SK-N-SH treated with all-trans-retinoic acid at 6 μM for 48 hours (cell line): ENCODE measurements at regions not wholly inside any gene's neighbourhood (a gene's known extent, or its start where the extent isn't known, plus 50 kb on each side); places are given as distances from the start of the nearest gene placed in this dataset.

Experiments used
- ATAC-seq: fragments of 200-7000 bp; cut with Tn5 transposase; 3 replicates; pipeline ENCODE4 v1.9.1; 2020; ENCODE audit warnings: mild to moderate bottlenecking, moderate library complexity
- ARNTL ChIP-seq: fragments of 450-650 bp; formaldehyde crosslinking; IDR thresholded peaks from 2 replicates; pipeline ENCODE4 v1.5.0; 2020; ENCODE audit warnings: low read depth, mild to moderate bottlenecking, moderate library complexity, borderline replicate concordance
- CSDC2 ChIP-seq: fragments of 250-450 bp; sonication (Bioruptor Pico); IDR thresholded peaks from 2 replicates; pipeline ENCODE4 v1.5.0; 2020; ENCODE audit warnings: mild to moderate bottlenecking, moderate library complexity
- CSRNP3 ChIP-seq: fragments of 250-450 bp; sonication (Bioruptor Pico); IDR thresholded peaks from 2 replicates; pipeline ENCODE4 v1.5.1; 2021; ENCODE audit warnings: mild to moderate bottlenecking, moderate library complexity
- ESRRG ChIP-seq: fragments of 250-450 bp; sonication (Bioruptor Pico); IDR thresholded peaks from 2 replicates; pipeline ENCODE4 v1.6.1; 2021; ENCODE audit warnings: mild to moderate bottlenecking
- GLIS3 ChIP-seq: fragments of 250-450 bp; sonication (Bioruptor Pico); IDR thresholded peaks from 2 replicates; pipeline ENCODE4 v1.5.0; 2020; ENCODE audit warnings: mild to moderate bottlenecking, moderate library complexity
- ISL1 ChIP-seq: fragments of 250-450 bp; sonication (Bioruptor Pico); IDR thresholded peaks from 2 replicates; pipeline ENCODE4 v2.1.2; 2022; ENCODE audit warnings: mild to moderate bottlenecking, moderate library complexity
- OSR1 ChIP-seq: fragments of 250-450 bp; sonication (Bioruptor Pico); IDR thresholded peaks from 2 replicates; pipeline ENCODE4 v1.8.0; 2022; ENCODE audit warnings: moderate library complexity, mild to moderate bottlenecking, inconsistent platforms
- PATZ1 ChIP-seq: fragments of 250-450 bp; sonication (Bioruptor Pico); IDR thresholded peaks from 2 replicates; pipeline ENCODE4 v1.8.0; 2020; ENCODE audit warnings: mild to moderate bottlenecking, moderate library complexity, borderline replicate concordance
- POU6F1 ChIP-seq: fragments of 250-450 bp; sonication (Bioruptor Pico); IDR thresholded peaks from 2 replicates; pipeline ENCODE4 v1.8.0; 2021; ENCODE audit warnings: low read depth, mild to moderate bottlenecking, moderate library complexity, borderline replicate concordance
- PPARA ChIP-seq: fragments of 250-450 bp; sonication (Bioruptor Pico); IDR thresholded peaks from 2 replicates; pipeline ENCODE4 v1.5.0; 2020; ENCODE audit warnings: mild to moderate bottlenecking, borderline replicate concordance
- RARB ChIP-seq: fragments of 250-450 bp; sonication (Bioruptor Pico); IDR thresholded peaks from 2 replicates; pipeline ENCODE4 v1.8.0; 2021; ENCODE audit warnings: mild to moderate bottlenecking, moderate library complexity
- SNAI2 ChIP-seq: fragments of 250-450 bp; sonication (Bioruptor Pico); IDR thresholded peaks from 2 replicates; pipeline ENCODE4 v1.5.0; 2020; ENCODE audit warnings: mild to moderate bottlenecking, moderate library complexity
- TCF4 ChIP-seq: fragments of 250-450 bp; sonication (Bioruptor Pico); IDR thresholded peaks from 2 replicates; pipeline ENCODE4 v1.8.0; 2021; ENCODE audit warnings: mild to moderate bottlenecking, moderate library complexity, borderline replicate concordance
- TOX ChIP-seq: fragments of 250-450 bp; sonication (Bioruptor Pico); IDR thresholded peaks from 2 replicates; pipeline ENCODE4 v1.8.0; 2021; ENCODE audit warnings: mild to moderate bottlenecking, moderate library complexity, borderline replicate concordance
- TSHZ2 ChIP-seq: fragments of 250-450 bp; sonication (Bioruptor Pico); IDR thresholded peaks from 2 replicates; pipeline ENCODE4 v1.5.0; 2020; ENCODE audit warnings: mild to moderate bottlenecking, moderate library complexity
- ZC3H10 ChIP-seq: fragments of 250-450 bp; sonication (Bioruptor Pico); IDR thresholded peaks from 2 replicates; pipeline ENCODE4 v1.5.1; 2021; ENCODE audit warnings: mild to moderate bottlenecking, moderate library complexity
- ZFP3 ChIP-seq: fragments of 250-450 bp; sonication (Bioruptor Pico); IDR thresholded peaks from 2 replicates; pipeline ENCODE4 v1.5.0; 2020; ENCODE audit warnings: mild to moderate bottlenecking, moderate library complexity
- ZFP30 ChIP-seq: fragments of 450-650 bp; formaldehyde crosslinking; IDR thresholded peaks from 2 replicates; pipeline ENCODE4 v1.5.0; 2022; ENCODE audit warnings: mild to moderate bottlenecking, moderate library complexity
- ZNF565 ChIP-seq: fragments of 450-650 bp; formaldehyde crosslinking; conservative IDR thresholded peaks from 2 replicates; pipeline ENCODE4 v1.5.0; 2020; ENCODE audit warnings: low read depth, mild to moderate bottlenecking, moderate library complexity
- ZNF8 ChIP-seq: fragments of 450-650 bp; formaldehyde crosslinking; IDR thresholded peaks from 2 replicates; pipeline ENCODE4 v1.5.0; 2020; ENCODE audit warnings: mild to moderate bottlenecking, moderate library complexity

GRCh38 chr11:90803831-90804230 lies 581.0 kb upstream of the CHORDC1 start:
- ATAC-seq = no peak
- no peak for TF ChIP-seq PATZ1
- TF ChIP-seq ZC3H10 (CRISPR knock-in tag) = no peak
- TF ChIP-seq ESRRG (CRISPR knock-in tag) = no peak
- TF ChIP-seq POU6F1 (CRISPR knock-in tag) = no peak
- TF ChIP-seq RARB (CRISPR knock-in tag) = no peak
- TF ChIP-seq ZFP3 (CRISPR knock-in tag) = no peak
- no peak for TF ChIP-seq ZFP30 (CRISPR knock-in tag)

- no peak for ATAC-seq
- TF ChIP-seq PPARA (CRISPR knock-in tag) (no peak), ZFP30 (CRISPR knock-in tag) (no peak), ISL1 (peak; percentile 32; the same call in 1 of the 2 replicates)
Observed at GRCh38 chr11:90803366-90803765, 580.5 kb upstream of the CHORDC1 start.

- no peak for TF ChIP-seq TCF4 (CRISPR knock-in tag)
- no peak for TF ChIP-seq TOX (CRISPR knock-in tag)
- no peak for TF ChIP-seq GLIS3 (CRISPR knock-in tag)
- TF ChIP-seq CSDC2 (CRISPR knock-in tag) = no peak
- TF ChIP-seq ZFP30 (CRISPR knock-in tag) = no peak
- TF ChIP-seq SNAI2 = no peak
- no peak for TF ChIP-seq ZC3H10 (CRISPR knock-in tag)
- no peak for TF ChIP-seq ZNF565 (CRISPR knock-in tag)
- no peak for TF ChIP-seq TSHZ2 (CRISPR knock-in tag)
- TF ChIP-seq POU6F1 (CRISPR knock-in tag) = no peak
- TF ChIP-seq CSRNP3 (CRISPR knock-in tag) = no peak
- TF ChIP-seq PPARA (CRISPR knock-in tag) = no peak
- TF ChIP-seq ZNF8 (CRISPR knock-in tag) = no peak
- no peak for TF ChIP-seq RARB (CRISPR knock-in tag)
- TF ChIP-seq ZFP3 (CRISPR knock-in tag) = no peak
- TF ChIP-seq ARNTL (CRISPR knock-in tag) = no peak
- TF ChIP-seq OSR1 (CRISPR knock-in tag) = no peak
- no peak for TF ChIP-seq PATZ1
- TF ChIP-seq ISL1 = no peak
- ATAC-seq = no peak
Observed at GRCh38 chr11:90798769-90799168, 575.9 kb upstream of the CHORDC1 start.
